Adrenal gland (tissue), 9 donors: ENCODE measurements at regions not wholly inside any gene's neighbourhood (a gene's known extent, or its start where the extent isn't known, plus 50 kb on each side); places are given as distances from the start of the nearest gene placed in this dataset.

Experiments
- DNase-seq, 7 donors: peaks; one replicate each; pipeline ENCODE4 v3.0.0-alpha.2; 2019 to 2020
- H3K27ac ChIP-seq, 5 donors: fragments of 200-600 bp; sonication (generic) in 4 of 5; 1 replicate in 3 of 5; 2 replicates in 2 of 5; pipeline versions ENCODE4 v1.5.1 to v1.8.0; 2016 to 2020; ENCODE audit warnings: mild to moderate bottlenecking in 1 of 5
- H3K27me3 ChIP-seq: fragments of 200-600 bp; 2 replicates; pipeline ENCODE4 v1.8.0; 2021
- H3K36me3 ChIP-seq, 2 donors: fragments of 200-600 bp; replicated peaks in 1 of 2; 1 replicate in 1 of 2; 2 replicates in 1 of 2; pipeline versions ENCODE4 v1.5.1 to v1.8.0; 2018 to 2022
- H3K4me1 ChIP-seq, 2 donors: fragments of 200-600 bp; replicated peaks in 1 of 2; 1 replicate in 1 of 2; 2 replicates in 1 of 2; pipeline versions ENCODE4 v1.5.1 to v1.8.0; 2018 to 2021
- H3K4me3 ChIP-seq, 4 donors: fragments of 200-600 bp; sonication (generic) in 3 of 4; one replicate each; pipeline ENCODE4 v1.5.1; 2016 to 2018
- H3K9me3 ChIP-seq, 3 donors: fragments of 200-600 bp; sonication (generic) in 1 of 3; replicated peaks in 1 of 3; 1 replicate in 2 of 3; 2 replicates in 1 of 3; pipeline versions ENCODE4 v1.5.1 to v1.8.0; 2016 to 2021
- POLR2A ChIP-seq, 2 donors: fragments of 450-650 bp; IDR thresholded peaks; one replicate each; pipeline ENCODE4 v1.6.1; 2017; ENCODE audit warnings: antibody characterized with exemption in 2 of 2, mild to moderate bottlenecking in 2 of 2, moderate library complexity in 1 of 2
- WGBS, 4 donors: extraction: QIAGEN DNeasy Blood & Tissue Kit in 2 of 4; methylation state at CpG; one replicate each; pipeline versions ENCODE4 v1.1.5 to v1.1.7; 2013 to 2017; 5-methylcytosine and 5-hydroxymethylcytosine counted together
- intact Hi-C, 2 donors: fragments of 100-400 bp; cut with DNase I; formaldehyde crosslinking; loops; one replicate each; pipeline versions ENCODE4 v1.14.1 to v1.15.0; 2022 to 2023
- TF ChIP-seq, protein P1 (sequence below), 6 experiments: fragments of 450-650 bp in 4 of 6; fragments of 200-600 bp in 2 of 6; sonication (generic) in 1 of 6; IDR thresholded peaks; 1 replicate in 5 of 6; 2 replicates in 1 of 6; pipeline versions ENCODE4 v1.5.1 to v1.8.0; 2016 to 2021; ENCODE audit warnings: antibody characterized with exemption in 6 of 6, mild to moderate bottlenecking in 2 of 6, moderate library complexity in 1 of 6
- donor health status: healthy with polysubstance abuse.
- donor health status: Bipolar disorder and iron deficiency.
- donor health status: DM: yes; HTN: yes; CAD: no.
- donor health status: DM: no; HTN: no; CAD: no.
- donor health status: DM: no; HTN: no; CAD: no.

- Histone ChIP-seq H3K27ac (peak overlapping the region; percentile 88 to 95 (median 89)), H3K27me3 (no peaks in the 10 kb centered on the region), H3K9me3 (no peaks in the 10 kb centered on the region), H3K4me1 (peaks cover 61 to 74% of the 10 kb centered on the region in 2 donors), H3K4me3 (no peak overlapping the region), H3K36me3 (no peaks in the 10 kb centered on the region)
- no peak for TF ChIP-seq POLR2A (IDR thresholded peaks at IDR 0.05)
- TF ChIP-seq, protein P1, sequence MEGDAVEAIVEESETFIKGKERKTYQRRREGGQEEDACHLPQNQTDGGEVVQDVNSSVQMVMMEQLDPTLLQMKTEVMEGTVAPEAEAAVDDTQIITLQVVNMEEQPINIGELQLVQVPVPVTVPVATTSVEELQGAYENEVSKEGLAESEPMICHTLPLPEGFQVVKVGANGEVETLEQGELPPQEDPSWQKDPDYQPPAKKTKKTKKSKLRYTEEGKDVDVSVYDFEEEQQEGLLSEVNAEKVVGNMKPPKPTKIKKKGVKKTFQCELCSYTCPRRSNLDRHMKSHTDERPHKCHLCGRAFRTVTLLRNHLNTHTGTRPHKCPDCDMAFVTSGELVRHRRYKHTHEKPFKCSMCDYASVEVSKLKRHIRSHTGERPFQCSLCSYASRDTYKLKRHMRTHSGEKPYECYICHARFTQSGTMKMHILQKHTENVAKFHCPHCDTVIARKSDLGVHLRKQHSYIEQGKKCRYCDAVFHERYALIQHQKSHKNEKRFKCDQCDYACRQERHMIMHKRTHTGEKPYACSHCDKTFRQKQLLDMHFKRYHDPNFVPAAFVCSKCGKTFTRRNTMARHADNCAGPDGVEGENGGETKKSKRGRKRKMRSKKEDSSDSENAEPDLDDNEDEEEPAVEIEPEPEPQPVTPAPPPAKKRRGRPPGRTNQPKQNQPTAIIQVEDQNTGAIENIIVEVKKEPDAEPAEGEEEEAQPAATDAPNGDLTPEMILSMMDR (IDR thresholded peaks at IDR 0.05) = no peak
- WGBS, 4 donors = 61 to 67% (median 66%) methylated on average over 4 to 5 of the region's 5 CpGs
- peak in 1 of 7 donors; percentile 31 for DNase-seq
- intact Hi-C loops = no loop called here
Measured at GRCh38 chr2:46847726-46848412, 67.7 kb downstream of the MCFD2 start.

DNA sequence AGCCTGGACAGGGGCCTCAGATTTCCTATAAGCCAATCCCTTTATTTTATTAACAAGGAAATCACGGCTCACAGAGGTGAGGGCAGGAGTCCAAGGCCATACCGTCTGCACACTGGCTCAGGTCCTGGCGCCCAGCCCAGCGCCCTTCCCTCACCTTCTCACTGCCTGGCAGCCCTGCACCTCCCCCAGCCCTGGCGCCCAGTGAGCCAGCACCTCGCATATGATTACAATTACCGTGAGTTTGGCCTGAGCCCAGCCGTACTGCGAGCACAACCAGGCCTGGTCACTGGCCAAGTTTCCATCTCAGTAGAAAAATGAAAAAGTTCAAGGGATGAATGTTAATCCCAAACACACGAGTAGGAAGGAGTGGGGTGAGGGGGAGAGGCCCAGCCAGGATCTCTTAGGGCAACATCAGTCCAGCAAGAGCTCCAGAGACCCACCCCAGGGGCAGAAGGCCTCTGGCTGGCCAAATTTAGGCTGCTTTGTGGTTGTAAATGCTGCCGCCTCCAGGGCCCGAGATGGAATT is 68.4 kb downstream of the MCFD2 start:
- Histone ChIP-seq H3K36me3 (no peaks in the 10 kb centered on the region), H3K9me3 (no peaks in the 10 kb centered on the region), H3K27ac (peak overlapping the region; percentile 88 to 95 (median 89)), H3K4me3 (no peak overlapping the region), H3K27me3 (no peaks in the 10 kb centered on the region), H3K4me1 (peaks cover 56 to 69% of the 10 kb centered on the region in 2 donors)
- WGBS, 4 donors = 13 to 27% (median 26%) methylated on average over 10 to 12 of the region's 12 CpGs
- DNase-seq = peak; percentile 96 to 99 (median 98)
- intact Hi-C loops = no loop called here
- TF ChIP-seq, protein P1 (IDR thresholded peaks at IDR 0.05) = no peak
- peak in 1 of 2 donors; percentile 29 for TF ChIP-seq POLR2A (IDR thresholded peaks at IDR 0.05)

- 33 to 61% (median 51%) methylated on average over 4 of the region's 4 CpGs for WGBS, 4 donors
- Histone ChIP-seq H3K4me1 (peaks cover 56 to 67% of the 10 kb centered on the region in 2 donors), H3K36me3 (no peaks in the 10 kb centered on the region), H3K27me3 (no peaks in the 10 kb centered on the region), H3K4me3 (no peak overlapping the region), H3K27ac (peak overlapping the region; percentile 87 to 95 (median 89)), H3K9me3 (no peaks in the 10 kb centered on the region)
- intact Hi-C loops = no loop called here
- no peak for TF ChIP-seq POLR2A (IDR thresholded peaks at IDR 0.05)
- TF ChIP-seq, protein P1 (IDR thresholded peaks at IDR 0.05) = no peak
- peak in 1 of 7 donors; percentile 34 for DNase-seq
Measured at GRCh38 chr2:46846536-46846935, 69.1 kb downstream of the MCFD2 start.

DNA sequence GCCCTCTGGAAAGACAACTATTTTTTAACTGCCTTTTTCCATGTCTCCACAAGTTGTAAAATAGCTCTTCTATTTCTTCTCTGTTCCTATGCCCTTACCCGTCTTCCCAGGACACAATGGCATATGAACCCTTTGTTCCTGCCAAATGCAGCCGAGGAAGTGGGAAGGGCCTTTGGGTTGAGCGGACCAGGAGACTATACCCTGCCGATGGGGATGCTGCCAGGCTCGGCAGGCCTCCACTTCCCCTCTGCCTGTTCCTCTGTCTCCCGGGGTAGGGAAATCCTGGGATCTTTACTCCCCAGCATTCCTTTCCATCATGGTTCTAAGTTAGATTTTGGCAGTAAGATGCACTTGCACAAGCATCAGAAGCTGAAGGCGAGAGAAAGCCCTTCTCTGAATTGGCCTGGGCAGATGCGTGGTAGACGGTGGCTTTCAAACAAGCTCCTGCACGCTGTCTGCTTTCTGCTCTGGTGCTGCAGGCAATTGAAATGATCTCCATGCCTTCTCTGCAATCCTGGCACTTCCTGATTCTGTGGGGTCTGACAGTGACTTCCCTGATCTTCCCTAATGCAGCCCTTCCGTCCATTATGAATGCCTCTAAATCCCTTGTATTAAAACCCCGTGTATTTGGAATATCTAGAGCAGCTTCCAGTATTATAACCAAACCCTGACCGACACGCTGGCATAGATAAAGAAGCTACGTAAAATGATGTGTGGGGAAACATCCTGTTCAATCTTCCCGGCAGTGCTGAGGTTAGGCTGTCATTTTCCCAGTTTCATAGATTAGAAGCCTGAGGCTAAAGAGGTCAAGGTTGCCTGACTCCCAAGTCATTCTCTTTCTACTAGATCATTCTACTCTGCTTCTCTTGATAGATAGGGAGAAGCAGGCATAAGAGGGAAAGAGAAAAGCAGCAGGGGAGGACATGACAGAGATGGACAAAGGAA is 69.8 kb downstream of the MCFD2 start:
- TF ChIP-seq, protein P1 (IDR thresholded peaks at IDR 0.05) = no peak
- TF ChIP-seq POLR2A (IDR thresholded peaks at IDR 0.05) = no peak
- Histone ChIP-seq H3K9me3 (no peaks in the 10 kb centered on the region), H3K4me3 (no peak overlapping the region), H3K36me3 (no peaks in the 10 kb centered on the region), H3K27me3 (no peaks in the 10 kb centered on the region), H3K4me1 (peaks cover 56 to 60% of the 10 kb centered on the region in 2 donors), H3K27ac (peak overlapping the region; percentile 88 to 95 (median 92))
- DNase-seq = peak in 6 of 7 donors; percentile 57 to 87 (median 70)
- 55 to 63% (median 59%) methylated on average over 16 of the region's 16 CpGs for WGBS, 4 donors
- intact Hi-C loops = no loop called here
